GDM1 (cell line): ENCODE measurements at regions not wholly inside any gene's neighbourhood (a gene's known extent, or its start where the extent isn't known, plus 50 kb on each side); places are given as distances from the start of the nearest gene placed in this dataset.

ENCODE experiments used
- DNase-seq: peaks from one replicate; lab custom pipeline; 2025; lab: John Stamatoyannopoulos, UW

- no peak for DNase-seq
Observed at GRCh38 chr1:239826736-239827135, 264.9 kb upstream of the FMN2 start.

GRCh38 chr1:239829535-239829934 is 262.1 kb upstream of the FMN2 start:
- DNase-seq = no peak

GRCh38 chr1:239831577-239832355 is 259.9 kb upstream of the FMN2 start:
- no peak for DNase-seq

GRCh38 chr1:239833723-239834122 is 258.0 kb upstream of the FMN2 start:
- no peak for DNase-seq

- DNase-seq = no peak
Observed at GRCh38 chr1:239835946-239836440, 255.7 kb upstream of the FMN2 start.

GRCh38 chr1:239840336-239840735 is 251.3 kb upstream of the FMN2 start:
- no peak for DNase-seq

- DNase-seq = no peak
Observed at GRCh38 chr1:239840790-239841189, 250.9 kb upstream of the FMN2 start.

GRCh38 chr1:239841631-239842030 is 250.1 kb upstream of the FMN2 start:
- no peak for DNase-seq

- DNase-seq = no peak
Observed at GRCh38 chr1:239843541-239843940, 248.1 kb upstream of the FMN2 start.

- no peak for DNase-seq
Observed at GRCh38 chr1:239844833-239845232, 246.8 kb upstream of the FMN2 start.

- no peak for DNase-seq
Observed at GRCh38 chr1:239854922-239855321, 236.8 kb upstream of the FMN2 start.

- no peak for DNase-seq
Observed at GRCh38 chr1:239856067-239856466, 235.6 kb upstream of the FMN2 start.

GRCh38 chr1:239856924-239857323 is 234.8 kb upstream of the FMN2 start:
- no peak for DNase-seq

- DNase-seq = no peak
Observed at GRCh38 chr1:239858057-239858456, 233.6 kb upstream of the FMN2 start.

- DNase-seq = no peak
Observed at GRCh38 chr1:239858529-239858928, 233.2 kb upstream of the FMN2 start.

- no peak for DNase-seq
Observed at GRCh38 chr1:239861985-239862384, 229.7 kb upstream of the FMN2 start.

- DNase-seq = no peak
Observed at GRCh38 chr1:239868058-239868832, 223.4 kb upstream of the FMN2 start.

GRCh38 chr1:239870194-239870593 is 221.5 kb upstream of the FMN2 start:
- DNase-seq = no peak

GRCh38 chr1:239872626-239873025 is 219.1 kb upstream of the FMN2 start:
- DNase-seq = no peak

- DNase-seq = no peak
Observed at GRCh38 chr1:239874831-239875230, 216.9 kb upstream of the FMN2 start.

GRCh38 chr1:239879321-239880170 is 212.1 kb upstream of the FMN2 start:
- DNase-seq = no peak

- DNase-seq = no peak
Observed at GRCh38 chr1:239882967-239883366, 208.7 kb upstream of the FMN2 start.
